ENCODE measurements at regions not wholly inside any gene's neighbourhood (a gene's known extent, or its start where the extent isn't known, plus 50 kb on each side); places are given as distances from the start of the nearest gene placed in this dataset.
"Not testable (repeated sequence)": the region's sequence is repeated elsewhere in the genome, so short reads cannot be mapped to it uniquely, and the experiment has no call there.

- intact Hi-C loops (cut with DNase I): no loop called here
- DNase-seq: peak in 1 of 10 donors; percentile 69
Measured at GRCh38 chr3:83251490-83251889, 1490.0 kb upstream of the GBE1 start.

- no peak for DNase-seq
- intact Hi-C loops (cut with DNase I): no loop called here
Measured at GRCh38 chr3:83250613-83251012, 1489.2 kb upstream of the GBE1 start.

GRCh38 chr3:83248454-83248853 lies 1487.0 kb upstream of the GBE1 start:
- intact Hi-C loops (cut with DNase I): no loop called here
- no peak for DNase-seq

- no peak for DNase-seq
- intact Hi-C loops (cut with DNase I): no loop called here
Measured at GRCh38 chr3:83235180-83235814, 1473.9 kb upstream of the GBE1 start.

GRCh38 chr3:83233715-83234114 lies 1472.3 kb upstream of the GBE1 start:
- intact Hi-C loops (cut with DNase I): no loop called here
- DNase-seq: no peak

- intact Hi-C loops (cut with DNase I): no loop called here
- no peak for DNase-seq
Measured at GRCh38 chr3:83230841-83231240, 1469.4 kb upstream of the GBE1 start.

GRCh38 chr3:83230376-83230775 lies 1468.9 kb upstream of the GBE1 start:
- intact Hi-C loops (cut with DNase I): no loop called here
- no peak for DNase-seq

GRCh38 chr3:83226751-83227150 lies 1465.3 kb upstream of the GBE1 start:
- DNase-seq: no peak
- intact Hi-C loops (cut with DNase I): no loop called here

GRCh38 chr3:83224101-83224868 lies 1462.8 kb upstream of the GBE1 start:
- no peak for DNase-seq
- intact Hi-C loops (cut with DNase I): no loop called here

- intact Hi-C loops (cut with DNase I): no loop called here
- DNase-seq: peak in 5 of 10 donors; percentile 5 to 82 (median 58)
Measured at GRCh38 chr3:83218383-83219200, 1457.1 kb upstream of the GBE1 start.

GRCh38 chr3:83217595-83218118 lies 1456.2 kb upstream of the GBE1 start:
- peak in 4 of 10 donors; percentile 23 to 80 (median 42) for DNase-seq
- intact Hi-C loops (cut with DNase I): not testable (repeated sequence)

GRCh38 chr3:83216919-83217594 lies 1455.6 kb upstream of the GBE1 start:
- peak in 8 of 10 donors; percentile 17 to 91 (median 38) for DNase-seq
- intact Hi-C loops (cut with DNase I): no loop called here

- intact Hi-C loops (cut with DNase I): no loop called here
- DNase-seq: no peak
Measured at GRCh38 chr3:83195243-83195642, 1433.8 kb upstream of the GBE1 start.

GRCh38 chr3:83193526-83193925 lies 1432.1 kb upstream of the GBE1 start:
- intact Hi-C loops (cut with DNase I): no loop called here
- no peak for DNase-seq

GRCh38 chr3:83189634-83190033 lies 1428.2 kb upstream of the GBE1 start:
- DNase-seq: no peak
- intact Hi-C loops (cut with DNase I): no loop called here

- intact Hi-C loops (cut with DNase I): no loop called here
- DNase-seq: no peak
Measured at GRCh38 chr3:83169473-83169872, 1408.0 kb upstream of the GBE1 start.

- DNase-seq: peak in 1 of 10 donors; percentile 43
- intact Hi-C loops (cut with DNase I): no loop called here
Measured at GRCh38 chr3:83150896-83151295, 1389.5 kb upstream of the GBE1 start.

- DNase-seq: no peak
- intact Hi-C loops (cut with DNase I): no loop called here
Measured at GRCh38 chr3:83140983-83141382, 1379.5 kb upstream of the GBE1 start.

- DNase-seq: no peak
- intact Hi-C loops (cut with DNase I): no loop called here
Measured at GRCh38 chr3:83131236-83131635, 1369.8 kb upstream of the GBE1 start.

GRCh38 chr3:83122774-83123350 lies 1361.4 kb upstream of the GBE1 start:
- DNase-seq: no peak
- intact Hi-C loops (cut with DNase I): no loop called here
